ENCODE measurements at regions not wholly inside any gene's neighbourhood (a gene's known extent, or its start where the extent isn't known, plus 50 kb on each side); places are given as distances from the start of the nearest gene placed in this dataset.

GRCh38 chr17:77676237-77676661, 282.3 kb upstream of the TNRC6C start:
- DNase-seq (ENCODE audit: low read depth in 2 of 2), result peak in 1 of 2 donors; percentile 14
- Histone ChIP-seq H2AFZ (ENCODE audit: low read length) (no peak overlapping the region), H3K36me3 (ENCODE audit: control insufficient read depth, insufficient read depth, low read length) (no peaks in the 10 kb centered on the region), H3K9me3 (ENCODE audit: control insufficient read depth, insufficient read depth, low read depth, low read length) (no peaks in the 10 kb centered on the region), H3K4me3 (replicated peaks in 1 of 4; ENCODE audit: control extremely low read depth in 1 of 4, insufficient read depth in 1 of 4, low read depth in 3 of 4, low read length in 4 of 4) (no peak overlapping the region), H3K9ac (ENCODE audit: insufficient read depth, low read length) (no peak overlapping the region), H3K27me3 (ENCODE audit: control insufficient read depth, insufficient read depth, low read length) (peaks cover 15% of the 10 kb centered on the region), H3K4me1 (ENCODE audit: control insufficient read depth, extremely low read depth, insufficient read depth, low read length) (no peaks in the 10 kb centered on the region), H3K27ac (ENCODE audit: insufficient read depth, low read length) (no peak overlapping the region), H3K4me2 (ENCODE audit: extremely low read depth, insufficient read depth, low read length) (no peak overlapping the region), H3K79me2 (ENCODE audit: control insufficient read depth, insufficient read depth, low read length) (no peaks in the 10 kb centered on the region), H4K20me1 (ENCODE audit: control insufficient read depth, extremely low read depth, insufficient read depth, low read length) (no peaks in the 10 kb centered on the region)
- TF ChIP-seq CTCF (conservative IDR thresholded peaks at IDR 0.05 in 1 of 2, IDR thresholded peaks at IDR 0.05 in 1 of 2; ENCODE audit: low read depth in 1 of 2, low read length in 2 of 2) (no peak), EZH2 (IDR thresholded peaks at IDR 0.05; ENCODE audit: low read length, missing control alignments) (no peak)

DNA sequence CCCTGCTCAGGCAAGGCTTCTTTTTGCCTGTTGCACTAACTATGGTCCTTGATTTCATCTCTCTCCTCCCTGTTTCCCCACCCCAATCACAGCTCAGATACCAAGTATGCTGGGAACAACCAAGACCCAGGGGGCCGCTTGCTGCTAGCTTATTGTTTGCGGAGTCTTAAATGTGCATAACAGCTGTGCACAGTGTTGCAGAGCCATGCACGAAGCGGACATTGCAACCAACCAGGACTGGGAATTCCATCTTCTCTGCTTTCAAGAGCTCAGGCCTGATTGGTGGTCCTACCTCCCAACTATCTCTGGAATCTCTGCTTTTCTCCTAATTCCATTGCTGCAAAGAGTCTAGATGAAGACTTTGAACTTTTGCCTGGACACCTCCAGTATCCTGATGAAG, 281.3 kb upstream of the TNRC6C start:
- H2AFZ ChIP-seq (ENCODE audit: low read length), result no peak overlapping the region
- no peak overlapping the region for H3K4me2 ChIP-seq (ENCODE audit: extremely low read depth, insufficient read depth, low read length)
- TF ChIP-seq CTCF (conservative IDR thresholded peaks at IDR 0.05 in 1 of 2, IDR thresholded peaks at IDR 0.05 in 1 of 2; ENCODE audit: low read depth in 1 of 2, low read length in 2 of 2) (no peak), EZH2 (IDR thresholded peaks at IDR 0.05; ENCODE audit: low read length, missing control alignments) (no peak)
- H3K9ac ChIP-seq (ENCODE audit: insufficient read depth, low read length), result no peak overlapping the region
- H3K27me3 ChIP-seq (ENCODE audit: control insufficient read depth, insufficient read depth, low read length), result peaks cover 15% of the 10 kb centered on the region
- no peaks in the 10 kb centered on the region for H3K79me2 ChIP-seq (ENCODE audit: control insufficient read depth, insufficient read depth, low read length)
- no peak for DNase-seq (ENCODE audit: low read depth in 2 of 2)
- H3K4me3 ChIP-seq (replicated peaks in 1 of 4; ENCODE audit: control extremely low read depth in 1 of 4, insufficient read depth in 1 of 4, low read depth in 3 of 4, low read length in 4 of 4), result no peak overlapping the region
- H3K36me3 ChIP-seq (ENCODE audit: control insufficient read depth, insufficient read depth, low read length), result no peaks in the 10 kb centered on the region
- H4K20me1 ChIP-seq (ENCODE audit: control insufficient read depth, extremely low read depth, insufficient read depth, low read length), result no peaks in the 10 kb centered on the region
- H3K9me3 ChIP-seq (ENCODE audit: control insufficient read depth, insufficient read depth, low read depth, low read length), result no peaks in the 10 kb centered on the region
- no peak overlapping the region for H3K27ac ChIP-seq (ENCODE audit: insufficient read depth, low read length)
- no peaks in the 10 kb centered on the region for H3K4me1 ChIP-seq (ENCODE audit: control insufficient read depth, extremely low read depth, insufficient read depth, low read length)

DNA sequence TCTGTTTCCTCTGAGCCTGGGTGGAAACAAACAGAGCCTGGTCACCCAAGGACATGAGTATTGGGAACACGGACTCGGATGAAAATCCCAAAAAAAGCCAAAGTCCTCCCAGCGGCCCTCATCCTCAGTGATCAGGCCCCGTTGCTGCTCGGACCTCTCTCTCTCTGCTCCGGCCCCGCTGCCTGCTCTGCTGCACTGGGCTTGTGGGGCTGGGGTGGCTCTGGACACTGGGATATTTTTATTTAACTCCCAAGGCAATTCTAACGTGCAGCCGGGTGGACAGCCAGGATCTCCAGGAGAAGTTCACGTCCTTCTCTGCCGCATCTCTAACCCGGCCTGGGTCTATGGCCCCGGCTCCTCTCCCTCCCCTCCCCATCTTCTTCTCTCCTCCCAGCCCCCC, 280.9 kb upstream of the TNRC6C start:
- no peaks in the 10 kb centered on the region for H3K9me3 ChIP-seq (ENCODE audit: control insufficient read depth, insufficient read depth, low read depth, low read length)
- H3K27me3 ChIP-seq (ENCODE audit: control insufficient read depth, insufficient read depth, low read length), result peaks cover 15% of the 10 kb centered on the region
- no peaks in the 10 kb centered on the region for H3K36me3 ChIP-seq (ENCODE audit: control insufficient read depth, insufficient read depth, low read length)
- no peak for DNase-seq (ENCODE audit: low read depth in 2 of 2)
- no peak overlapping the region for H3K9ac ChIP-seq (ENCODE audit: insufficient read depth, low read length)
- H3K4me3 ChIP-seq (replicated peaks in 1 of 4; ENCODE audit: control extremely low read depth in 1 of 4, insufficient read depth in 1 of 4, low read depth in 3 of 4, low read length in 4 of 4), result no peak overlapping the region
- H3K27ac ChIP-seq (ENCODE audit: insufficient read depth, low read length), result no peak overlapping the region
- H3K4me2 ChIP-seq (ENCODE audit: extremely low read depth, insufficient read depth, low read length), result no peak overlapping the region
- H2AFZ ChIP-seq (ENCODE audit: low read length), result no peak overlapping the region
- no peaks in the 10 kb centered on the region for H3K79me2 ChIP-seq (ENCODE audit: control insufficient read depth, insufficient read depth, low read length)
- no peak for TF ChIP-seq EZH2 (IDR thresholded peaks at IDR 0.05; ENCODE audit: low read length, missing control alignments)
- no peak for TF ChIP-seq CTCF (conservative IDR thresholded peaks at IDR 0.05 in 1 of 2, IDR thresholded peaks at IDR 0.05 in 1 of 2; ENCODE audit: low read depth in 1 of 2, low read length in 2 of 2)
- H3K4me1 ChIP-seq (ENCODE audit: control insufficient read depth, extremely low read depth, insufficient read depth, low read length), result no peaks in the 10 kb centered on the region
- H4K20me1 ChIP-seq (ENCODE audit: control insufficient read depth, extremely low read depth, insufficient read depth, low read length), result no peaks in the 10 kb centered on the region
